ENCODE measurements at regions not wholly inside any gene's neighbourhood (a gene's known extent, or its start where the extent isn't known, plus 50 kb on each side); places are given as distances from the start of the nearest gene placed in this dataset.

GRCh38 chr6:154561750-154562149, 51.3 kb upstream of the CNKSR3 start:
- no peak for FAIRE-seq
- Histone ChIP-seq H3K27me3 (ENCODE audit: control insufficient read depth, insufficient read depth, low read length) (peaks cover 1% of the 10 kb centered on the region), H3K4me3 (ENCODE audit: low read depth, low read length) (no peak overlapping the region), H3K36me3 (ENCODE audit: control insufficient read depth, insufficient read depth, low read length) (no peaks in the 10 kb centered on the region)
- DNase-seq (ENCODE audit: low read depth), result no peak
- TF ChIP-seq, protein P1, sequence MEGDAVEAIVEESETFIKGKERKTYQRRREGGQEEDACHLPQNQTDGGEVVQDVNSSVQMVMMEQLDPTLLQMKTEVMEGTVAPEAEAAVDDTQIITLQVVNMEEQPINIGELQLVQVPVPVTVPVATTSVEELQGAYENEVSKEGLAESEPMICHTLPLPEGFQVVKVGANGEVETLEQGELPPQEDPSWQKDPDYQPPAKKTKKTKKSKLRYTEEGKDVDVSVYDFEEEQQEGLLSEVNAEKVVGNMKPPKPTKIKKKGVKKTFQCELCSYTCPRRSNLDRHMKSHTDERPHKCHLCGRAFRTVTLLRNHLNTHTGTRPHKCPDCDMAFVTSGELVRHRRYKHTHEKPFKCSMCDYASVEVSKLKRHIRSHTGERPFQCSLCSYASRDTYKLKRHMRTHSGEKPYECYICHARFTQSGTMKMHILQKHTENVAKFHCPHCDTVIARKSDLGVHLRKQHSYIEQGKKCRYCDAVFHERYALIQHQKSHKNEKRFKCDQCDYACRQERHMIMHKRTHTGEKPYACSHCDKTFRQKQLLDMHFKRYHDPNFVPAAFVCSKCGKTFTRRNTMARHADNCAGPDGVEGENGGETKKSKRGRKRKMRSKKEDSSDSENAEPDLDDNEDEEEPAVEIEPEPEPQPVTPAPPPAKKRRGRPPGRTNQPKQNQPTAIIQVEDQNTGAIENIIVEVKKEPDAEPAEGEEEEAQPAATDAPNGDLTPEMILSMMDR (IDR thresholded peaks at IDR 0.05; ENCODE audit: insufficient read depth, low read length, severe bottlenecking), result no peak

DNA sequence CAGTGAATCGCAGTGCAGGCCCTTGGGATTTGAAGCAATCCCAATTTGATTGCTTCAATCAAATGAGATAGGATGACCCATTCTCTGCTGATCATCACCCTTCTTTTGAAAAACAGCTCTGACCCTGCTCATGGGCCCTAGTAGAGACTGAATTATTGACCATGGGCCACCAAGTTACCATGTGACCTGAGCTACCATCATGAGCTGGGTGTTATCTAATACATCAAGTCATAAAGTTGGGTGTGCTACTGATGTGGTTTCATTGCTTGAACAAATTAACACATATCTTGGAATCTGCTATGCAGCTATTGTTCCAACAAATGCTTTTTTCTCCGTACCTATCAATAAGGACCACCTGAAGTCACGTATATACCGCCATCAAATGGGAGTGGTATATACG, 54.8 kb upstream of the CNKSR3 start:
- FAIRE-seq, result no peak
- H3K4me3 ChIP-seq (ENCODE audit: low read depth, low read length), result no peak overlapping the region
- H3K36me3 ChIP-seq (ENCODE audit: control insufficient read depth, insufficient read depth, low read length), result no peaks in the 10 kb centered on the region
- H3K27me3 ChIP-seq (ENCODE audit: control insufficient read depth, insufficient read depth, low read length), result no peaks in the 10 kb centered on the region
- TF ChIP-seq, protein P1 (IDR thresholded peaks at IDR 0.05; ENCODE audit: insufficient read depth, low read length, severe bottlenecking), result no peak
- DNase-seq (ENCODE audit: low read depth), result no peak

- DNase-seq (ENCODE audit: low read depth), result no peak
- Histone ChIP-seq H3K27me3 (ENCODE audit: control insufficient read depth, insufficient read depth, low read length) (no peaks in the 10 kb centered on the region), H3K36me3 (ENCODE audit: control insufficient read depth, insufficient read depth, low read length) (no peaks in the 10 kb centered on the region), H3K4me3 (ENCODE audit: low read depth, low read length) (no peak overlapping the region)
- FAIRE-seq, result no peak
- TF ChIP-seq, protein P1 (IDR thresholded peaks at IDR 0.05; ENCODE audit: insufficient read depth, low read length, severe bottlenecking), result no peak
These were observed 56.4 kb upstream of the CNKSR3 start for GRCh38 chr6:154566866-154567265.

- TF ChIP-seq, protein P1 (IDR thresholded peaks at IDR 0.05; ENCODE audit: insufficient read depth, low read length, severe bottlenecking), result no peak
- no peaks in the 10 kb centered on the region for H3K27me3 ChIP-seq (ENCODE audit: control insufficient read depth, insufficient read depth, low read length)
- DNase-seq (ENCODE audit: low read depth) (no peak), FAIRE-seq (no peak)
- no peaks in the 10 kb centered on the region for H3K36me3 ChIP-seq (ENCODE audit: control insufficient read depth, insufficient read depth, low read length)
- no peak overlapping the region for H3K4me3 ChIP-seq (ENCODE audit: low read depth, low read length)
These were observed 57.3 kb upstream of the CNKSR3 start for GRCh38 chr6:154567695-154568220.

DNA sequence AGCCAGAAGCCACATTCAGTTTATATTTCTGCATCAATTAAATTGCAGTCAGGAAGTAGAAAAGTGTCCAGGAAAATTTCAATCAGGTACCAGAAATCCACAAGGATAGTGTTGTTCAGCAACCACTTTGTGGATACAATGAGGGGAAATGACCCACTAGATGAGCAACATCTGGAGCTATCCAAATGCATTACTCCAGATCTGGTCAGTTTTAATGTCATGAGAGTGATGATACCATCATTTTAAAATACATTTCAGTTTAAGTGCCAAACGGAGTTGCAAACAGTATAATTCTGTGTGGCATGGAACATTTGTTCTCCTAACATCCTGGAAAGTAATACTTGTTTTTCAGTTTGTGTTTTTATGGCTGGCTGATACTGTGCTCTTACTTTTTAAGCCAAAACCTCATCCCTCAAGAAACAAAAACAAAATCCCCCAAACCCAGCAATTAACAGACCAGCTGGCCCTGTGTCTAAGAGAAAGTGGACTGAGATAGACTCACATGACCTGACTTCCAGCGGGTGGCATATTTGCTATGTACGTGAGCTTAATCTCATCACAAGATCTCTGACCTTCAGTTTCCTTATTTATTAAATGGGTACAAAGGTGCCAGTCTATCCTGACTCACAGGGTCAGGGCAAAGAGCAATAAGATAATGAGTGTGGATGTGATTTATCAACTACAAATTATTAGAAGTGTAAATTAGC, 58.8 kb upstream of the CNKSR3 start:
- FAIRE-seq (no peak), DNase-seq (ENCODE audit: low read depth) (no peak)
- Histone ChIP-seq H3K36me3 (ENCODE audit: control insufficient read depth, insufficient read depth, low read length) (no peaks in the 10 kb centered on the region), H3K27me3 (ENCODE audit: control insufficient read depth, insufficient read depth, low read length) (no peaks in the 10 kb centered on the region), H3K4me3 (ENCODE audit: low read depth, low read length) (no peak overlapping the region)
- TF ChIP-seq, protein P1 (IDR thresholded peaks at IDR 0.05; ENCODE audit: insufficient read depth, low read length, severe bottlenecking), result no peak

DNA sequence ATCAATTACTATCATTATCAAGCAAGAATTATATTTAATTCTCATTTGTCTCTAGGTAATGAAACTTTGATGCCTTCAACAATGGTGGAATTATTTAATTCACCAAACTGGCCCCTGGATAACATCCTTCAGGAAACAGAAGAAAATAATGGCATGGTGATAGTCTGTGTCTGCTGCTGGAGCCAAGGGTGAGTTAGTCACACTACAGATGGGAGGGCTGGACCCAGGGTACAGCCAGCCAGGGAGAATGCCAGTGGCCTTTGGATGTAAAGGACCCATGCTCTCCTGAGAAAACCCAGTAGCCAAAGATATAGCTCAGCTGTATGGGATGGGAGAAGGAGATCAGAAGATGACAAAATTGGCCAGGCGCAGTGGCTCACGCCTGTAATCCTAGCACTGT, 60.0 kb upstream of the CNKSR3 start:
- no peak overlapping the region for H3K4me3 ChIP-seq (ENCODE audit: low read depth, low read length)
- FAIRE-seq (no peak), DNase-seq (ENCODE audit: low read depth) (no peak)
- TF ChIP-seq, protein P1 (IDR thresholded peaks at IDR 0.05; ENCODE audit: insufficient read depth, low read length, severe bottlenecking), result no peak
- H3K27me3 ChIP-seq (ENCODE audit: control insufficient read depth, insufficient read depth, low read length), result no peaks in the 10 kb centered on the region
- no peaks in the 10 kb centered on the region for H3K36me3 ChIP-seq (ENCODE audit: control insufficient read depth, insufficient read depth, low read length)

Measured in bronchial epithelial cell (primary cell).